ENCODE measurements at regions not wholly inside any gene's neighbourhood (a gene's known extent, or its start where the extent isn't known, plus 50 kb on each side); places are given as distances from the start of the nearest gene placed in this dataset.

- no peak for TF ChIP-seq SIN3A (IDR thresholded peaks at IDR 0.05; ENCODE audit: borderline replicate concordance, insufficient read depth, low read length)
- no peak for TF ChIP-seq POLR2AphosphoS5 (IDR thresholded peaks at IDR 0.05; ENCODE audit: low read depth, low read length)
- no peak for TF ChIP-seq FOXP2 (optimal IDR thresholded peaks at IDR 0.05; ENCODE audit: borderline replicate concordance, extremely low read depth, extremely low read length, insufficient read depth)
- no peak for TF ChIP-seq TAF1 (IDR thresholded peaks at IDR 0.05; ENCODE audit: borderline replicate concordance, insufficient read depth, low read length)
- no peak for TF ChIP-seq REST (IDR thresholded peaks at IDR 0.05; ENCODE audit: insufficient read depth in 1 of 2, low read depth in 2 of 2, low read length in 2 of 2)
Observed at GRCh38 chr20:61099806-61100205, 152.3 kb upstream of the CDH4 start.

GRCh38 chr20:61100489-61100888, 151.6 kb upstream of the CDH4 start:
- TF ChIP-seq SIN3A (IDR thresholded peaks at IDR 0.05; ENCODE audit: borderline replicate concordance, insufficient read depth, low read length) (no peak), REST (IDR thresholded peaks at IDR 0.05; ENCODE audit: insufficient read depth in 1 of 2, low read depth in 2 of 2, low read length in 2 of 2) (no peak), POLR2AphosphoS5 (IDR thresholded peaks at IDR 0.05; ENCODE audit: low read depth, low read length) (no peak), FOXP2 (optimal IDR thresholded peaks at IDR 0.05; ENCODE audit: borderline replicate concordance, extremely low read depth, extremely low read length, insufficient read depth) (no peak), TAF1 (IDR thresholded peaks at IDR 0.05; ENCODE audit: borderline replicate concordance, insufficient read depth, low read length) (no peak)

GRCh38 chr20:61104232-61104631, 147.8 kb upstream of the CDH4 start:
- TF ChIP-seq TAF1 (IDR thresholded peaks at IDR 0.05; ENCODE audit: borderline replicate concordance, insufficient read depth, low read length) (no peak), FOXP2 (optimal IDR thresholded peaks at IDR 0.05; ENCODE audit: borderline replicate concordance, extremely low read depth, extremely low read length, insufficient read depth) (no peak), SIN3A (IDR thresholded peaks at IDR 0.05; ENCODE audit: borderline replicate concordance, insufficient read depth, low read length) (no peak), REST (IDR thresholded peaks at IDR 0.05; ENCODE audit: insufficient read depth in 1 of 2, low read depth in 2 of 2, low read length in 2 of 2) (no peak), POLR2AphosphoS5 (IDR thresholded peaks at IDR 0.05; ENCODE audit: low read depth, low read length) (no peak)

DNA sequence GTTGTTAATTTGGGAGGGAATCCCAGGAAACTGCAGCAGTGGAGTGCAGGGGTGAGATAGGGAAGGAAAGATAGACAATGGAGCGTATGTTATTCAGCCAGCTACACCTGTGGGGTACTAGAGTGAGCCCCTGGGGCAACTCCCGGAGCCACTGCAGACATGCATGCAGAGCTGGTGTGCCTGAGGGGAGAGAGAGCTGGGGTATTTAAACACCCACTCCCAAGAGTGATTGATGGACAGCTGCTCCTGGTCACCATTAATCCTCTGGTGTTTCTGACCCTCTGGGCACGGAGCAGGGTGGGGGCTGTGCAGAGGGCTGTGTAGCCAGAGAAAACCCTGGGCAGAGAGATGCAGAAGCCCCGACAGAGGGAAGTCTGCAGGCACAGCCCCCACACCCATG, 146.7 kb upstream of the CDH4 start:
- TF ChIP-seq POLR2AphosphoS5 (IDR thresholded peaks at IDR 0.05; ENCODE audit: low read depth, low read length) (no peak), TAF1 (IDR thresholded peaks at IDR 0.05; ENCODE audit: borderline replicate concordance, insufficient read depth, low read length) (no peak), SIN3A (IDR thresholded peaks at IDR 0.05; ENCODE audit: borderline replicate concordance, insufficient read depth, low read length) (no peak), REST (IDR thresholded peaks at IDR 0.05; ENCODE audit: insufficient read depth in 1 of 2, low read depth in 2 of 2, low read length in 2 of 2) (no peak), FOXP2 (optimal IDR thresholded peaks at IDR 0.05; ENCODE audit: borderline replicate concordance, extremely low read depth, extremely low read length, insufficient read depth) (no peak)

GRCh38 chr20:61106438-61106837, 145.6 kb upstream of the CDH4 start:
- TF ChIP-seq POLR2AphosphoS5 (IDR thresholded peaks at IDR 0.05; ENCODE audit: low read depth, low read length) (no peak), SIN3A (IDR thresholded peaks at IDR 0.05; ENCODE audit: borderline replicate concordance, insufficient read depth, low read length) (no peak), REST (IDR thresholded peaks at IDR 0.05; ENCODE audit: insufficient read depth in 1 of 2, low read depth in 2 of 2, low read length in 2 of 2) (no peak), FOXP2 (optimal IDR thresholded peaks at IDR 0.05; ENCODE audit: borderline replicate concordance, extremely low read depth, extremely low read length, insufficient read depth) (no peak), TAF1 (IDR thresholded peaks at IDR 0.05; ENCODE audit: borderline replicate concordance, insufficient read depth, low read length) (no peak)

Data from PFSK-1 (cell line).